Fibroblast of lung (primary cell): ENCODE measurements at regions not wholly inside any gene's neighbourhood (a gene's known extent, or its start where the extent isn't known, plus 50 kb on each side); places are given as distances from the start of the nearest gene placed in this dataset.

ENCODE experiments used
- DNase-seq, 2 donors: peaks; one replicate each; pipeline versions ENCODE4 v3.0.0 to v3.0.0-alpha.2; 2010; ENCODE audit warnings: low read depth in 2 of 2
- H2AFZ ChIP-seq: 2 replicates; pipeline ENCODE4 v1.5.1; 2012; ENCODE audit warnings: low read length, control low read depth, inconsistent platforms
- H3K27ac ChIP-seq: 2 replicates; pipeline ENCODE4 v1.5.1; 2011; ENCODE audit warnings: low read length, control low read depth; ENCODE audit not compliant: insufficient read depth
- H3K27me3 ChIP-seq: 2 replicates; pipeline ENCODE4 v1.5.1; 2011; ENCODE audit warnings: mild to moderate bottlenecking, low read length; ENCODE audit not compliant: control insufficient read depth, insufficient read depth
- H3K36me3 ChIP-seq: 2 replicates; pipeline ENCODE4 v1.5.1; 2011; ENCODE audit warnings: low read length; ENCODE audit not compliant: control insufficient read depth, insufficient read depth
- H3K4me1 ChIP-seq: 2 replicates; pipeline ENCODE4 v1.5.1; 2011; ENCODE audit warnings: low read length; ENCODE audit not compliant: control insufficient read depth, insufficient read depth; ENCODE audit errors: extremely low read depth
- H3K4me2 ChIP-seq: 2 replicates; pipeline ENCODE4 v1.5.1; 2011; ENCODE audit warnings: low read length, control low read depth; ENCODE audit not compliant: insufficient read depth; ENCODE audit errors: extremely low read depth
- H3K4me3 ChIP-seq, 4 experiments: fragments of 200-600 bp in 1 of 4; sonication (generic) in 1 of 4; replicated peaks in 1 of 4; 2 replicates each; pipeline ENCODE4 v1.5.1; 2011 to 2016; ENCODE audit warnings: low read length in 4 of 4, low read depth in 3 of 4, mild to moderate bottlenecking in 3 of 4, control low read depth in 2 of 4, inconsistent platforms in 1 of 4, mixed read lengths in 1 of 4; ENCODE audit not compliant: insufficient read depth in 1 of 4; ENCODE audit errors: control extremely low read depth in 1 of 4
- H3K79me2 ChIP-seq: 2 replicates; pipeline ENCODE4 v1.5.1; 2012; ENCODE audit warnings: mild to moderate bottlenecking, low read length, inconsistent platforms; ENCODE audit not compliant: control insufficient read depth, insufficient read depth
- H3K9ac ChIP-seq: 2 replicates; pipeline ENCODE4 v1.5.1; 2011; ENCODE audit warnings: mild to moderate bottlenecking, low read length, control low read depth; ENCODE audit not compliant: insufficient read depth
- H3K9me3 ChIP-seq: 2 replicates; pipeline ENCODE4 v1.5.1; 2012; ENCODE audit warnings: low read depth, low read length; ENCODE audit not compliant: control insufficient read depth, insufficient read depth
- H4K20me1 ChIP-seq: 2 replicates; pipeline ENCODE4 v1.5.1; 2011; ENCODE audit warnings: low read length; ENCODE audit not compliant: control insufficient read depth, insufficient read depth; ENCODE audit errors: extremely low read depth
- EZH2 ChIP-seq: IDR thresholded peaks from 2 replicates; pipeline ENCODE4 v1.5.1; 2012; ENCODE audit warnings: low read length, control low read depth, mild to moderate bottlenecking; ENCODE audit errors: missing control alignments
- TF ChIP-seq, protein P1 (sequence below), 2 donors: IDR thresholded peaks in 1 of 2; conservative IDR thresholded peaks in 1 of 2; 1 replicate in 1 of 2; 2 replicates in 1 of 2; pipeline ENCODE4 v1.5.1; 2011 to 2012; ENCODE audit warnings: low read length in 2 of 2, control low read depth in 1 of 2, inconsistent platforms in 1 of 2, low read depth in 1 of 2, mild to moderate bottlenecking in 1 of 2

DNA sequence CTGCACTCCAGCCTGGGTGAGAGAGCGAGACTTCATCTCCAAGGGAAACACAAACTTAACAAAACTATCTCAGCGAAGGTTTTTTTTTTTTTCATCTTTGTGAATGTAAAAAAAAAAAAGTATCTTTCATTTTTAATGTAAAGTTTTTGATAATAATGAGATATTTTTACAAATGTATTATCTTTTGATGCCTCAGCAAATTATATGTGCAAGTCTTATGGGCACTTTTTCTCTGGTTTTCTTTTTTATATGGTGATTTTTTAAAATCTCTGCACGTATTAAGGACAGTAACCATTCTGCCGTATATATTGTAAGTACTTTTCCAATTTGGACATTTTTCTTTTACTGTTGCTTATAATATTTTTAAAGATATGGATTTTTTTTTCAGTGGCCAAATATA lies 76.8 kb downstream of the MAFB start:
- DNase-seq = no peak
- H3K4me1 ChIP-seq = no peaks in the 10 kb centered on the region
- no peak overlapping the region for H3K4me2 ChIP-seq

DNA sequence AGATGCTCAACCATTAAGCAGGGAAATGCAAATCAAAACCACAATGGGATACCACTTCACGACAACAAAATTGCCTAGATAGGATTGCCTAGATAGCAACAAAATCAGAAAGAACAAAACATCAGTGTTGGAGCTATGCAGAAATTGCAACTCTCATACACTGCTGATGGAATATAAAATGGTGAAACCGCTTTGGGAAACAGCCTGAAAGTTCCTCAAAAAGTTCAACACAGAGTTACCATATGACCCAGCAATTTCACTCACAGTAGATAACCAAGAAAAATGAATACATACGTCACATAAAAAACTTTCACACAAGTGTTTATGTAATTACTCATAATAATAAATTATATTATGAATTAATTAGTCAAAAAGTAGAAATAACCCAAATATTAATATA lies 78.3 kb downstream of the MAFB start:
- Histone ChIP-seq H3K79me2 (no peaks in the 10 kb centered on the region), H2AFZ (no peak overlapping the region), H4K20me1 (no peaks in the 10 kb centered on the region), H3K4me2 (no peak overlapping the region), H3K27ac (no peak overlapping the region), H3K4me1 (no peaks in the 10 kb centered on the region), H3K27me3 (no peaks in the 10 kb centered on the region), H3K9me3 (no peaks in the 10 kb centered on the region), H3K4me3 (no peak overlapping the region), H3K36me3 (no peaks in the 10 kb centered on the region), H3K9ac (no peak overlapping the region)
- TF ChIP-seq, protein P1, sequence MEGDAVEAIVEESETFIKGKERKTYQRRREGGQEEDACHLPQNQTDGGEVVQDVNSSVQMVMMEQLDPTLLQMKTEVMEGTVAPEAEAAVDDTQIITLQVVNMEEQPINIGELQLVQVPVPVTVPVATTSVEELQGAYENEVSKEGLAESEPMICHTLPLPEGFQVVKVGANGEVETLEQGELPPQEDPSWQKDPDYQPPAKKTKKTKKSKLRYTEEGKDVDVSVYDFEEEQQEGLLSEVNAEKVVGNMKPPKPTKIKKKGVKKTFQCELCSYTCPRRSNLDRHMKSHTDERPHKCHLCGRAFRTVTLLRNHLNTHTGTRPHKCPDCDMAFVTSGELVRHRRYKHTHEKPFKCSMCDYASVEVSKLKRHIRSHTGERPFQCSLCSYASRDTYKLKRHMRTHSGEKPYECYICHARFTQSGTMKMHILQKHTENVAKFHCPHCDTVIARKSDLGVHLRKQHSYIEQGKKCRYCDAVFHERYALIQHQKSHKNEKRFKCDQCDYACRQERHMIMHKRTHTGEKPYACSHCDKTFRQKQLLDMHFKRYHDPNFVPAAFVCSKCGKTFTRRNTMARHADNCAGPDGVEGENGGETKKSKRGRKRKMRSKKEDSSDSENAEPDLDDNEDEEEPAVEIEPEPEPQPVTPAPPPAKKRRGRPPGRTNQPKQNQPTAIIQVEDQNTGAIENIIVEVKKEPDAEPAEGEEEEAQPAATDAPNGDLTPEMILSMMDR (conservative IDR thresholded peaks at IDR 0.05 in 1 of 2, IDR thresholded peaks at IDR 0.05 in 1 of 2; ENCODE audit: low read depth in 1 of 2, low read length in 2 of 2) = no peak
- no peak for TF ChIP-seq EZH2
- DNase-seq = no peak

More for the DNA sequence above, 76.8 kb downstream of the MAFB start:
- no peak overlapping the region for H2AFZ ChIP-seq
- H4K20me1 ChIP-seq = no peaks in the 10 kb centered on the region
- no peak overlapping the region for H3K4me3 ChIP-seq
- no peaks in the 10 kb centered on the region for H3K79me2 ChIP-seq
- TF ChIP-seq EZH2 = no peak
- TF ChIP-seq, protein P1 (conservative IDR thresholded peaks at IDR 0.05 in 1 of 2, IDR thresholded peaks at IDR 0.05 in 1 of 2; ENCODE audit: low read depth in 1 of 2, low read length in 2 of 2) = no peak
- H3K27me3 ChIP-seq = no peaks in the 10 kb centered on the region
- H3K27ac ChIP-seq = no peak overlapping the region
- no peaks in the 10 kb centered on the region for H3K9me3 ChIP-seq
- H3K9ac ChIP-seq = no peak overlapping the region
- H3K36me3 ChIP-seq = no peaks in the 10 kb centered on the region

DNA sequence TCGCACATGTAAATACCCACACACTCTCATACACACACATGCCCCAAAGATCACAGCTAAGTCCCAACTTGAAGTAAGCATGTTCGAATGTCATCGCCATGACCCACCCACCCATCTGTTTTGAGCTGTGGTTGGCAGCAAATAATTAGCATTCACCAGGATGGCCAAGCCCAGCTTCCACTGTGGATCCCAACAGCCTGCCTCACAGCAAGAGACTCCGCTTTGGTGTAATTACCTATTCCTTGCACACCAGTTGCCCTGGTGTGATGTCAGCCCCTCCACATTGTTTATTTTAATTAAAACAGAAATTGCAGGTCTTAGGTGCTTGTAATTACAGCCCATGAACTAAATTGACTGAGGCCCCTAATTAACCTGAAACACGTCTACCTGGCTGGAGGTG lies 81.1 kb downstream of the MAFB start:
- no peaks in the 10 kb centered on the region for H3K27me3 ChIP-seq
- no peak overlapping the region for H2AFZ ChIP-seq
- H3K79me2 ChIP-seq = no peaks in the 10 kb centered on the region
- H3K4me2 ChIP-seq = no peak overlapping the region
- DNase-seq = no peak
- H3K4me3 ChIP-seq = no peak overlapping the region
- no peak overlapping the region for H3K27ac ChIP-seq
- no peak overlapping the region for H3K9ac ChIP-seq
- TF ChIP-seq, protein P1 (conservative IDR thresholded peaks at IDR 0.05 in 1 of 2, IDR thresholded peaks at IDR 0.05 in 1 of 2; ENCODE audit: low read depth in 1 of 2, low read length in 2 of 2) = no peak
- no peak for TF ChIP-seq EZH2
- H3K4me1 ChIP-seq = no peaks in the 10 kb centered on the region
- H4K20me1 ChIP-seq = no peaks in the 10 kb centered on the region
- H3K36me3 ChIP-seq = no peaks in the 10 kb centered on the region
- H3K9me3 ChIP-seq = no peaks in the 10 kb centered on the region
